ENCODE measurements at regions not wholly inside any gene's neighbourhood (a gene's known extent, or its start where the extent isn't known, plus 50 kb on each side); places are given as distances from the start of the nearest gene placed in this dataset.

DNA sequence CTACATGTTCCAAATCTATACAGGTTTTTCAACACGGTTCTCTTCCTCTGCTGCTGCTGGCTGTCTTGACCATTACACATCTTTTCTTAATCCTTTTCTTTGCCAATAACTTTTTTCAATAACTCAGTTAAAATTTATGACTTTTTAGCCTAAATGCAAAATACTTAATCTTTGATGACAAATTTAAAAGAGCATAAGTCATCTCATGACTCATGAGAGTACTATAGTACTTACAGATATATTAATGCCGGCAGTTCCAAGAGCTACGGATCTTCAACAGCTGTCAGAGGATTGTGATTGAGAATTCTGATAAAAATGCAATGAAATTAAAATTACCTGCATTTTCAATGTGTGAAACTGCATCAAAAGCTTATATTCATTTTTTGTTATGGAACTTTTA is 105.5 kb downstream of the KPNA2 start:
- TF ChIP-seq, protein P1, sequence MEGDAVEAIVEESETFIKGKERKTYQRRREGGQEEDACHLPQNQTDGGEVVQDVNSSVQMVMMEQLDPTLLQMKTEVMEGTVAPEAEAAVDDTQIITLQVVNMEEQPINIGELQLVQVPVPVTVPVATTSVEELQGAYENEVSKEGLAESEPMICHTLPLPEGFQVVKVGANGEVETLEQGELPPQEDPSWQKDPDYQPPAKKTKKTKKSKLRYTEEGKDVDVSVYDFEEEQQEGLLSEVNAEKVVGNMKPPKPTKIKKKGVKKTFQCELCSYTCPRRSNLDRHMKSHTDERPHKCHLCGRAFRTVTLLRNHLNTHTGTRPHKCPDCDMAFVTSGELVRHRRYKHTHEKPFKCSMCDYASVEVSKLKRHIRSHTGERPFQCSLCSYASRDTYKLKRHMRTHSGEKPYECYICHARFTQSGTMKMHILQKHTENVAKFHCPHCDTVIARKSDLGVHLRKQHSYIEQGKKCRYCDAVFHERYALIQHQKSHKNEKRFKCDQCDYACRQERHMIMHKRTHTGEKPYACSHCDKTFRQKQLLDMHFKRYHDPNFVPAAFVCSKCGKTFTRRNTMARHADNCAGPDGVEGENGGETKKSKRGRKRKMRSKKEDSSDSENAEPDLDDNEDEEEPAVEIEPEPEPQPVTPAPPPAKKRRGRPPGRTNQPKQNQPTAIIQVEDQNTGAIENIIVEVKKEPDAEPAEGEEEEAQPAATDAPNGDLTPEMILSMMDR (conservative IDR thresholded peaks at IDR 0.05 in 1 of 2, IDR thresholded peaks at IDR 0.05 in 1 of 2; ENCODE audit: low read depth in 1 of 2, low read length in 2 of 2) = no peak
- TF ChIP-seq EZH2 (IDR thresholded peaks at IDR 0.05; ENCODE audit: low read length, missing control alignments) = no peak

Data from fibroblast of lung (primary cell).